DOHH2 (cell line): ENCODE measurements at regions not wholly inside any gene's neighbourhood (a gene's known extent, or its start where the extent isn't known, plus 50 kb on each side); places are given as distances from the start of the nearest gene placed in this dataset.

Experiments used
- CTCF ChIP-seq: fragments of 200-600 bp; sonication (generic); IDR thresholded peaks from one replicate; pipeline ENCODE4 v1.5.1; 2014; ENCODE audit warnings: antibody characterized with exemption, mild to moderate bottlenecking, low read depth, low read length; ENCODE audit not compliant: poor library complexity, severe bottlenecking
- EZH2phosphoT487 ChIP-seq: fragments of 200-600 bp; sonication (generic); IDR thresholded peaks from 2 replicates; pipeline ENCODE4 v1.6.1; 2017; ENCODE audit warnings: borderline replicate concordance, mild to moderate bottlenecking, antibody characterized with exemption, low read length, moderate library complexity, mixed read lengths

GRCh38 chr10:118926072-118926417 is 103.5 kb upstream of the NANOS1 start:
- TF ChIP-seq CTCF (no peak), EZH2phosphoT487 (no peak)
